HS-27A (cell line): ENCODE measurements at regions not wholly inside any gene's neighbourhood (a gene's known extent, or its start where the extent isn't known, plus 50 kb on each side); places are given as distances from the start of the nearest gene placed in this dataset.

Source experiments
- DNase-seq: peaks from one replicate; pipeline ENCODE4 v3.0.0-alpha.2; 2012; ENCODE audit warnings: low read depth, missing footprints

- DNase-seq, result no peak
Observed at GRCh38 chr22:45096256-45096907, 67.3 kb upstream of the NUP50 start.

- no peak for DNase-seq
Observed at GRCh38 chr22:45097061-45097460, 66.7 kb upstream of the NUP50 start.

- no peak for DNase-seq
Observed at GRCh38 chr22:45098056-45098455, 65.7 kb upstream of the NUP50 start.

GRCh38 chr22:45099961-45100360 lies 63.8 kb upstream of the NUP50 start:
- no peak for DNase-seq

- no peak for DNase-seq
Observed at GRCh38 chr22:45101515-45102227, 62.1 kb upstream of the NUP50 start.

- no peak for DNase-seq
Observed at GRCh38 chr22:45102896-45103420, 60.8 kb upstream of the NUP50 start.

GRCh38 chr22:45103756-45104155 lies 60.0 kb upstream of the NUP50 start:
- DNase-seq, result no peak

- DNase-seq, result no peak
Observed at GRCh38 chr22:45104313-45104712, 59.4 kb upstream of the NUP50 start.

- DNase-seq, result no peak
Observed at GRCh38 chr22:45105281-45105702, 58.4 kb upstream of the NUP50 start.

GRCh38 chr22:45107671-45108070 lies 56.1 kb upstream of the NUP50 start:
- DNase-seq, result no peak

GRCh38 chr22:45112136-45112879 lies 51.4 kb upstream of the NUP50 start:
- DNase-seq, result peak; percentile 45
